ENCODE measurements at regions not wholly inside any gene's neighbourhood (a gene's known extent, or its start where the extent isn't known, plus 50 kb on each side); places are given as distances from the start of the nearest gene placed in this dataset.

GRCh38 chr12:69003991-69004390 lies 71.0 kb upstream of the CPM start:
- no peak for TF ChIP-seq YY1 (IDR thresholded peaks at IDR 0.05; ENCODE audit: low read depth, low read length)
- TF ChIP-seq HDGF (IDR thresholded peaks at IDR 0.05) = no peak
- TF ChIP-seq REST (IDR thresholded peaks at IDR 0.05; ENCODE audit: low read depth, low read length) = no peak
- no peak for TF ChIP-seq TBL1XR1 (IDR thresholded peaks at IDR 0.05; ENCODE audit: low read depth, low read length)
- no peak for TF ChIP-seq CREB1 (IDR thresholded peaks at IDR 0.05; ENCODE audit: low read depth)
- no peak for TF ChIP-seq EZH2 (IDR thresholded peaks at IDR 0.05; ENCODE audit: borderline replicate concordance, control insufficient read depth, low read depth, low read length)
- no peak for TF ChIP-seq TAF1 (IDR thresholded peaks at IDR 0.05; ENCODE audit: borderline replicate concordance, low read depth, low read length)
- TF ChIP-seq POLR2A (IDR thresholded peaks at IDR 0.05; ENCODE audit: low read depth, low read length) = no peak
- no peak for TF ChIP-seq RELA (IDR thresholded peaks at IDR 0.05; ENCODE audit: borderline replicate concordance, partially characterized antibody)
- TF ChIP-seq SREBF2 (IDR thresholded peaks at IDR 0.05; ENCODE audit: low read length) = no peak
- TF ChIP-seq RCOR1 (conservative IDR thresholded peaks at IDR 0.05; ENCODE audit: low read depth, low read length) = no peak
- TF ChIP-seq CTCF (IDR thresholded peaks at IDR 0.05 in 2 of 3, conservative IDR thresholded peaks at IDR 0.05 in 1 of 3; ENCODE audit: control insufficient read depth in 2 of 3, extremely low read depth in 1 of 3, insufficient read depth in 1 of 3, low read depth in 3 of 3, low read length in 3 of 3) = no peak
